NCI-H526 (cell line): ENCODE measurements at regions not wholly inside any gene's neighbourhood (a gene's known extent, or its start where the extent isn't known, plus 50 kb on each side); places are given as distances from the start of the nearest gene placed in this dataset.
"Not testable (repeated sequence)": the region's sequence is repeated elsewhere in the genome, so short reads cannot be mapped to it uniquely, and the experiment has no call there.

Experiments used
- DNase-seq, 2 experiments: peaks; one replicate each; lab custom pipeline; 2025; lab: John Stamatoyannopoulos, UW

GRCh38 chr4:66837279-66837922 is 707.9 kb downstream of the CENPC start:
- no peak for DNase-seq

GRCh38 chr4:66829310-66829709 is 716.0 kb downstream of the CENPC start:
- no peak for DNase-seq

GRCh38 chr4:66820681-66821080 is 724.6 kb downstream of the CENPC start:
- DNase-seq: no peak

GRCh38 chr4:66814277-66814676 is 731.0 kb downstream of the CENPC start:
- no peak for DNase-seq

- DNase-seq: no peak
Measured at GRCh38 chr4:66805582-66805981, 739.7 kb downstream of the CENPC start.

GRCh38 chr4:66804979-66805378 is 740.3 kb downstream of the CENPC start:
- DNase-seq: no peak

- DNase-seq: no peak
Measured at GRCh38 chr4:66797608-66798007, 747.7 kb downstream of the CENPC start.

GRCh38 chr4:66795724-66796123 is 749.6 kb downstream of the CENPC start:
- no peak for DNase-seq

- no peak for DNase-seq
Measured at GRCh38 chr4:66794390-66795034, 750.8 kb downstream of the CENPC start.

GRCh38 chr4:66791686-66792085 is 753.6 kb downstream of the CENPC start:
- no peak for DNase-seq

- no peak for DNase-seq
Measured at GRCh38 chr4:66785479-66785878, 759.8 kb downstream of the CENPC start.

- not testable (repeated sequence) for DNase-seq
Measured at GRCh38 chr4:66782751-66783150, 762.6 kb downstream of the CENPC start.

- DNase-seq: no peak
Measured at GRCh38 chr4:66777097-66777496, 768.2 kb downstream of the CENPC start.

GRCh38 chr4:66769441-66769840 is 775.9 kb downstream of the CENPC start:
- no peak for DNase-seq

- no peak for DNase-seq
Measured at GRCh38 chr4:66767442-66767841, 777.9 kb downstream of the CENPC start.

- DNase-seq: no peak
Measured at GRCh38 chr4:66766557-66766956, 778.7 kb downstream of the CENPC start.

- DNase-seq: no peak
Measured at GRCh38 chr4:66750273-66750672, 795.0 kb downstream of the CENPC start.

GRCh38 chr4:66746918-66747317 is 798.4 kb downstream of the CENPC start:
- not testable (repeated sequence) for DNase-seq

- no peak for DNase-seq
Measured at GRCh38 chr4:66741081-66741480, 804.2 kb downstream of the CENPC start.

- no peak for DNase-seq
Measured at GRCh38 chr4:66736606-66737005, 808.7 kb downstream of the CENPC start.

GRCh38 chr4:66728280-66728679 is 817.0 kb downstream of the CENPC start:
- no peak for DNase-seq

- not testable (repeated sequence) for DNase-seq
Measured at GRCh38 chr4:66712301-66712921, 832.9 kb downstream of the CENPC start.

- no peak for DNase-seq
Measured at GRCh38 chr4:66704243-66704642, 841.1 kb downstream of the CENPC start.
